Colonic mucosa (tissue), 4 donors: ENCODE measurements at regions not wholly inside any gene's neighbourhood (a gene's known extent, or its start where the extent isn't known, plus 50 kb on each side); places are given as distances from the start of the nearest gene placed in this dataset.

ENCODE experiments used
- DNase-seq: peaks from one replicate; pipeline ENCODE4 v3.0.0-alpha.2; 2020
- H3K27ac ChIP-seq: fragments of 200-600 bp; one replicate; pipeline ENCODE4 v1.8.0; 2021
- H3K27me3 ChIP-seq: fragments of 200-600 bp; one replicate; pipeline ENCODE4 v1.8.0; 2021
- H3K36me3 ChIP-seq: fragments of 200-600 bp; one replicate; pipeline ENCODE4 v1.8.0; 2021
- H3K4me1 ChIP-seq: fragments of 200-600 bp; one replicate; pipeline ENCODE4 v1.8.0; 2021; ENCODE audit warnings: mild to moderate bottlenecking
- H3K4me3 ChIP-seq: fragments of 200-600 bp; one replicate; pipeline ENCODE4 v1.8.0; 2021
- H3K9ac ChIP-seq, 2 donors: one replicate each; pipeline ENCODE4 v1.7.0; 2013; ENCODE audit warnings: control low read depth in 2 of 2, low read depth in 2 of 2, low read length in 2 of 2
- H3K9me3 ChIP-seq: fragments of 200-600 bp; one replicate; pipeline ENCODE4 v1.8.0; 2021
- intact Hi-C: fragments of 100-400 bp; cut with DNase I; formaldehyde crosslinking; loops from one replicate; pipeline ENCODE4 v1.14.1; 2022
- TF ChIP-seq, protein P1 (sequence below): fragments of 200-600 bp; IDR thresholded peaks from one replicate; pipeline ENCODE4 v1.8.0; 2022; ENCODE audit warnings: antibody characterized with exemption, mild to moderate bottlenecking
- donor health status: healthy.
- donor health status: DM: no; HTN: no; CAD: no.
- donor health status: DM: no; HTN: no; CAD: no.

DNA sequence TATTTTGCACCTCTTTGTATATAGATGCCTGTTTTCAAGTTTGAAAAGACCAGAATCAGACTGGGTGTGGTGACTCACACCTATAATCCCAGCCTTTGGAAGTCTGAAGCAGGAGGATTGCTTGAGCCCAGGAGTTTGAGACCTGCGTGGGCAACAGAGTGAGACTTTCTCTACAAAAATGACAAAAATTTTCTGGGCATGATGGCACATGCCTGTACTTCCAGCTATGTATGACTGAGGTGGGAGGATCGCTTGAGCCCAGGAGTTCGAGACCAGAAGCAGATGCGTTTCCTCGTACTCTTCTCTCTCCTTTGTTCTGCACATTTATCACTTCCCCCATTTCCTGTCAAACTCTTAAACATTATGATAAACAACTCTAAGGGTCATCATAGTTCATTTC is 310.0 kb upstream of the SNX7 start:
- no peaks in the 10 kb centered on the region for H3K9me3 ChIP-seq
- no peak overlapping the region for H3K27ac ChIP-seq
- TF ChIP-seq, protein P1, sequence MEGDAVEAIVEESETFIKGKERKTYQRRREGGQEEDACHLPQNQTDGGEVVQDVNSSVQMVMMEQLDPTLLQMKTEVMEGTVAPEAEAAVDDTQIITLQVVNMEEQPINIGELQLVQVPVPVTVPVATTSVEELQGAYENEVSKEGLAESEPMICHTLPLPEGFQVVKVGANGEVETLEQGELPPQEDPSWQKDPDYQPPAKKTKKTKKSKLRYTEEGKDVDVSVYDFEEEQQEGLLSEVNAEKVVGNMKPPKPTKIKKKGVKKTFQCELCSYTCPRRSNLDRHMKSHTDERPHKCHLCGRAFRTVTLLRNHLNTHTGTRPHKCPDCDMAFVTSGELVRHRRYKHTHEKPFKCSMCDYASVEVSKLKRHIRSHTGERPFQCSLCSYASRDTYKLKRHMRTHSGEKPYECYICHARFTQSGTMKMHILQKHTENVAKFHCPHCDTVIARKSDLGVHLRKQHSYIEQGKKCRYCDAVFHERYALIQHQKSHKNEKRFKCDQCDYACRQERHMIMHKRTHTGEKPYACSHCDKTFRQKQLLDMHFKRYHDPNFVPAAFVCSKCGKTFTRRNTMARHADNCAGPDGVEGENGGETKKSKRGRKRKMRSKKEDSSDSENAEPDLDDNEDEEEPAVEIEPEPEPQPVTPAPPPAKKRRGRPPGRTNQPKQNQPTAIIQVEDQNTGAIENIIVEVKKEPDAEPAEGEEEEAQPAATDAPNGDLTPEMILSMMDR = no peak

DNA sequence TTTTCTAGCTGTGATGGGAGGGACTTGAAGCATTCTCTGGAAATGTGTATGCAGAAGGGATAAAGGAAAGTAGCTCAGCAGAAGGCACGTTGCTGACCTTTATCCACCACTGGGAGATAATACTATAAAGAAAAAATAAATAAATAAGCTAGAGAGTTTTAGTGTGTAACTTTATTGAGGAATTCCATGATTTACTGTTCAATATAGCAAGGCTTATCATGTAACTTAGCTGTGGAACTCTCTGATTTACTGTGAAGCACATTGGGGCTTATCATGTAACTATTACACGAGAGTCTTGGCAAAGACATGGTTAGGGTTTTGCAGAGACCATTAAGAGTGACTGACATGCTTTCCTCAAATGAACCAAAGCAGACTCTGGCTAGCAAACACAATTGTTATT is 316.1 kb upstream of the SNX7 start:
- Histone ChIP-seq H3K27me3 (no peaks in the 10 kb centered on the region), H3K9ac (no peak overlapping the region), H3K9me3 (no peaks in the 10 kb centered on the region), H3K4me1 (no peaks in the 10 kb centered on the region), H3K4me3 (no peak overlapping the region), H3K27ac (no peak overlapping the region), H3K36me3 (no peaks in the 10 kb centered on the region)
- DNase-seq = no peak
- intact Hi-C loops = no loop called here
- TF ChIP-seq, protein P1 = no peak

More for the DNA sequence above, 310.0 kb upstream of the SNX7 start:
- Histone ChIP-seq H3K27me3 (no peaks in the 10 kb centered on the region), H3K9ac (no peak overlapping the region), H3K4me3 (no peak overlapping the region), H3K4me1 (no peaks in the 10 kb centered on the region), H3K36me3 (no peaks in the 10 kb centered on the region)
- intact Hi-C loops = no loop called here
- DNase-seq = no peak

DNA sequence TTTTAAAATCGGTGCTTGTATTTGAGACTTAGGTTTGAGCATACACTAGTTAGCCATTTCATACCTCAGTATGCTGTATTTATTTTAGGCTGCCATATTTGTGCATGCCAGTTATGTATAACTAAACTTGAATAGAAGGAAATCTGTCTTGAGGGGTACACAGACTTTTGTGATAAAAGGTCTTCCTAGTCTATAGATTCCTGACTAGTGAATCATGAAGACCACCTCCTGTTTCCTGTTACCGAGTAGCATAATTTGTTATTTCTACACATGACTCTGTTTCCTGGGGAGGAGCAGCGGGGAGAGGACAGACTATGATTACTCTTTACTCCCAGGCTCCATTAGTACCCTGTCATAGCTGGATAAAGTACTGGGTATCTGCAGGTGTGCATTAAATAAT is 316.8 kb upstream of the SNX7 start:
- DNase-seq = no peak
- Histone ChIP-seq H3K27ac (no peak overlapping the region), H3K27me3 (no peaks in the 10 kb centered on the region), H3K4me3 (no peak overlapping the region), H3K4me1 (no peaks in the 10 kb centered on the region), H3K9me3 (no peaks in the 10 kb centered on the region), H3K9ac (no peak overlapping the region), H3K36me3 (no peaks in the 10 kb centered on the region)
- intact Hi-C loops = no loop called here
- TF ChIP-seq, protein P1 = no peak

DNA sequence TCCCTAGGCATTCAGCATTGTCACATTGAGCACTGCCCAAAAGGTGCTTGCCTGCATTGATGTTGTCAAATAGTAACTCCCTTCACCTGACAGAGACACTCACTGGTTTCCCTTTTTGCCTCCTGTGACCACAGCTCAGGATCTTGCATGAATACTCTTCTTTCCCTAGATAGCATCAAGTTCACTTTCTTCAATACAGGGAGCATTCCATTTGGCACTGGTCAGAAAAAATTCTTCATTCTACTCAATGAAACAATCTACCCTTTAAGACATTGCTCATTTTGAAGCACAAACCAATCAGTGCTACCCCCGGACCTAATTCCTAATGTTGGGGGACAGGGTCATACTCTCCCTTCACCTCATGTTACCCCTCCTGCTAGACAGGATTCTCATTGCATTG is 319.0 kb upstream of the SNX7 start:
- H3K36me3 ChIP-seq = no peaks in the 10 kb centered on the region
- no peaks in the 10 kb centered on the region for H3K27me3 ChIP-seq
- no peak overlapping the region for H3K27ac ChIP-seq
- no peak overlapping the region for H3K9ac ChIP-seq
- no peaks in the 10 kb centered on the region for H3K9me3 ChIP-seq
- H3K4me3 ChIP-seq = no peak overlapping the region
- TF ChIP-seq, protein P1 = no peak
- DNase-seq = no peak
- no peaks in the 10 kb centered on the region for H3K4me1 ChIP-seq
- intact Hi-C loops = no loop called here

DNA sequence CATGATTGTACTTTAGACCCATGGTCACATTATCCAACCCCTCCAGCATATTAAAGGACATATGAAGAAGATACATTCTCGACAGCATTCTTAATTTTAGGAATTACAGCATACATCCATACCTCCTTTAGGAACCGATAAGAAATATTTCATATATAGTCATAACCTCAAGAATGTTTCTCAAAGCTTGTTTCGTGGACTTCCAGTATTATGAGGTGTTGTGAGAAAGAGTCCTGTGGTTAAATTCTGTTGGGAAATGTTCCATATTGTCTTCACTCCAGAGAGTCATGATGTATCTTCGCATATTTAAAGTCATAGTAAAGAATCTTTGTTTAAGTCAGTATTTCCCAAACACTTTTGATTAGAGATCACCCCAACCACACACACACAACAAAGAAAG is 321.0 kb upstream of the SNX7 start:
- Histone ChIP-seq H3K9ac (no peak overlapping the region), H3K27me3 (no peaks in the 10 kb centered on the region), H3K4me3 (no peak overlapping the region), H3K36me3 (no peaks in the 10 kb centered on the region), H3K27ac (no peak overlapping the region), H3K9me3 (no peaks in the 10 kb centered on the region), H3K4me1 (no peaks in the 10 kb centered on the region)
- intact Hi-C loops = no loop called here
- TF ChIP-seq, protein P1 = no peak
- DNase-seq = no peak
